WTC11 (cell line): ENCODE measurements at regions not wholly inside any gene's neighbourhood (a gene's known extent, or its start where the extent isn't known, plus 50 kb on each side); places are given as distances from the start of the nearest gene placed in this dataset.

Source experiments
- ATF3 ChIP-seq: sonication (generic); formaldehyde crosslinking; conservative IDR thresholded peaks from 2 replicates; pipeline ENCODE4 v1.8.1; 2022; ENCODE audit warnings: mild to moderate bottlenecking, missing genetic modification reagents
- CTCF ChIP-seq: fragments of 200-600 bp; IDR thresholded peaks from 2 replicates; pipeline ENCODE4 v1.8.0; 2022; ENCODE audit warnings: antibody characterized with exemption
- ESRRA ChIP-seq: sonication (generic); formaldehyde crosslinking; IDR thresholded peaks from 2 replicates; pipeline ENCODE4 v1.8.1; 2022; ENCODE audit warnings: mild to moderate bottlenecking, missing genetic modification reagents, borderline replicate concordance
- GABPB1 ChIP-seq: sonication (generic); formaldehyde crosslinking; IDR thresholded peaks from 2 replicates; pipeline ENCODE4 v1.8.1; 2023; ENCODE audit warnings: mild to moderate bottlenecking, missing genetic modification reagents
- MAX ChIP-seq: sonication (generic); formaldehyde crosslinking; IDR thresholded peaks from 2 replicates; pipeline ENCODE4 v1.8.0; 2022; ENCODE audit warnings: mild to moderate bottlenecking, missing genetic modification reagents
- MLX ChIP-seq: sonication (generic); formaldehyde crosslinking; IDR thresholded peaks from 2 replicates; pipeline ENCODE4 v1.8.1; 2023; ENCODE audit warnings: mild to moderate bottlenecking, missing genetic modification reagents, moderate library complexity
- ZBTB21 ChIP-seq: sonication (generic); formaldehyde crosslinking; IDR thresholded peaks from 2 replicates; pipeline ENCODE4 v1.8.1; 2023; ENCODE audit warnings: mild to moderate bottlenecking, missing genetic modification reagents, borderline replicate concordance

- TF ChIP-seq CTCF = no peak
- no peak for TF ChIP-seq GABPB1
- TF ChIP-seq ESRRA (CRISPR knock-in tag) = no peak
- no peak for TF ChIP-seq ATF3 (CRISPR knock-in tag)
- no peak for TF ChIP-seq ZBTB21
- TF ChIP-seq MLX (CRISPR knock-in tag) = no peak
- TF ChIP-seq MAX (CRISPR knock-in tag) = no peak
These were observed 398.6 kb downstream of the PYDC2 start for GRCh38 chr3:191859531-191859930.
